ENCODE measurements at regions not wholly inside any gene's neighbourhood (a gene's known extent, or its start where the extent isn't known, plus 50 kb on each side); places are given as distances from the start of the nearest gene placed in this dataset.

DNA sequence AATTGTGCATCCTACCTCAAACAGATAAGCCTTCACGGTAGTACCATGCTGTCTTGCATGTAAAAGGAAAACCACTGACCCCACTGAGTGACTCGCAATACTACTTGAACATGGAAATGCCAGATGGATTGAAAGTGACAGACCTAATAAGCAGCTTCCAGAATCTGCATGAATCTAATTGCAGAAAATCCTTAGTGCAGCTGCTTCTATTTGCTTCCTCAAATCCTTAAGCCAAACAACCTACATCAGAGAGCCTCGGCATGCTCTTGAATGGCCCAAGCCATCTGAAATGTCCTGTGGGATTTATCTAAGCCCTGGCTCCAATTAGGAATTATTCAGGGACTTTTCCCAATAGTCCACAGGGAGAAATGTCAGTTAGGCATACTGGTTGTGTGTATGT is 509.5 kb upstream of the CELF2 start:
- TF ChIP-seq, protein P1, sequence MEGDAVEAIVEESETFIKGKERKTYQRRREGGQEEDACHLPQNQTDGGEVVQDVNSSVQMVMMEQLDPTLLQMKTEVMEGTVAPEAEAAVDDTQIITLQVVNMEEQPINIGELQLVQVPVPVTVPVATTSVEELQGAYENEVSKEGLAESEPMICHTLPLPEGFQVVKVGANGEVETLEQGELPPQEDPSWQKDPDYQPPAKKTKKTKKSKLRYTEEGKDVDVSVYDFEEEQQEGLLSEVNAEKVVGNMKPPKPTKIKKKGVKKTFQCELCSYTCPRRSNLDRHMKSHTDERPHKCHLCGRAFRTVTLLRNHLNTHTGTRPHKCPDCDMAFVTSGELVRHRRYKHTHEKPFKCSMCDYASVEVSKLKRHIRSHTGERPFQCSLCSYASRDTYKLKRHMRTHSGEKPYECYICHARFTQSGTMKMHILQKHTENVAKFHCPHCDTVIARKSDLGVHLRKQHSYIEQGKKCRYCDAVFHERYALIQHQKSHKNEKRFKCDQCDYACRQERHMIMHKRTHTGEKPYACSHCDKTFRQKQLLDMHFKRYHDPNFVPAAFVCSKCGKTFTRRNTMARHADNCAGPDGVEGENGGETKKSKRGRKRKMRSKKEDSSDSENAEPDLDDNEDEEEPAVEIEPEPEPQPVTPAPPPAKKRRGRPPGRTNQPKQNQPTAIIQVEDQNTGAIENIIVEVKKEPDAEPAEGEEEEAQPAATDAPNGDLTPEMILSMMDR (IDR thresholded peaks at IDR 0.05; ENCODE audit: poor library complexity, severe bottlenecking), result no peak
- Histone ChIP-seq H3K36me3 (ENCODE audit: low read depth) (no peaks in the 10 kb centered on the region), H3K9me3 (ENCODE audit: severe bottlenecking) (no peaks in the 10 kb centered on the region), H3K4me3 (ENCODE audit: severe bottlenecking) (no peak overlapping the region), H3K27me3 (ENCODE audit: insufficient read depth, poor library complexity, severe bottlenecking) (no peaks in the 10 kb centered on the region), H3K27ac (ENCODE audit: poor library complexity, severe bottlenecking) (no peak overlapping the region), H3K4me1 (ENCODE audit: insufficient read depth, poor library complexity, severe bottlenecking) (no peaks in the 10 kb centered on the region)
- no peak for ATAC-seq (ENCODE audit: low read depth)
- no peak for DNase-seq (ENCODE audit: low spot score)

GRCh38 chr10:10510179-10510578 is 507.5 kb upstream of the CELF2 start:
- H3K4me1 ChIP-seq (ENCODE audit: insufficient read depth, poor library complexity, severe bottlenecking), result no peaks in the 10 kb centered on the region
- ATAC-seq (ENCODE audit: low read depth) (no peak), DNase-seq (ENCODE audit: low spot score) (no peak)
- H3K4me3 ChIP-seq (ENCODE audit: severe bottlenecking), result no peak overlapping the region
- no peaks in the 10 kb centered on the region for H3K9me3 ChIP-seq (ENCODE audit: severe bottlenecking)
- H3K27me3 ChIP-seq (ENCODE audit: insufficient read depth, poor library complexity, severe bottlenecking), result no peaks in the 10 kb centered on the region
- H3K36me3 ChIP-seq (ENCODE audit: low read depth), result no peaks in the 10 kb centered on the region
- TF ChIP-seq, protein P1 (IDR thresholded peaks at IDR 0.05; ENCODE audit: poor library complexity, severe bottlenecking), result no peak
- H3K27ac ChIP-seq (ENCODE audit: poor library complexity, severe bottlenecking), result no peak overlapping the region

GRCh38 chr10:10513067-10513466 is 504.6 kb upstream of the CELF2 start:
- no peak overlapping the region for H3K4me3 ChIP-seq (ENCODE audit: severe bottlenecking)
- ATAC-seq (ENCODE audit: low read depth) (no peak), DNase-seq (ENCODE audit: low spot score) (no peak)
- H3K36me3 ChIP-seq (ENCODE audit: low read depth), result no peaks in the 10 kb centered on the region
- no peaks in the 10 kb centered on the region for H3K27me3 ChIP-seq (ENCODE audit: insufficient read depth, poor library complexity, severe bottlenecking)
- no peaks in the 10 kb centered on the region for H3K4me1 ChIP-seq (ENCODE audit: insufficient read depth, poor library complexity, severe bottlenecking)
- H3K27ac ChIP-seq (ENCODE audit: poor library complexity, severe bottlenecking), result no peak overlapping the region
- TF ChIP-seq, protein P1 (IDR thresholded peaks at IDR 0.05; ENCODE audit: poor library complexity, severe bottlenecking), result no peak
- H3K9me3 ChIP-seq (ENCODE audit: severe bottlenecking), result no peaks in the 10 kb centered on the region

DNA sequence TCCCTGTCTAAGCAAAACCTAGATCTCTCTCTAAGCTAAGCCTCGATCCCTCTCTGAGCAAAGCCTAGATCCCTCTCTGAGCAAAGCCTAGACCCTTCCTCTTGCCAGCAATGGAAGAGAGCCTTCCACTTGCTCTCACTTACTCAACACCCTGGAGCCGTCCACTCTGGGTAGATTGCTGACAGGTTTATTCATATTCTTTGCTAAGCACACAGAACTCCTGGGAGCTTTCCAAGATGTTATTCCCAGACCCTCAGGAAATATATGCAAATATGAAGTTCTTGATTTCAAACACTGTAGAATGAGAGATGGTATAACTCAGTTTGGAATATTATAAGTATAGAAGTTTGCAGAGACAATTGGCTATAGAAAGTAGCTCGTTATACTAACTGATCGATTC is 503.8 kb upstream of the CELF2 start:
- ATAC-seq (ENCODE audit: low read depth) (no peak), DNase-seq (ENCODE audit: low spot score) (no peak)
- Histone ChIP-seq H3K4me3 (ENCODE audit: severe bottlenecking) (no peak overlapping the region), H3K9me3 (ENCODE audit: severe bottlenecking) (no peaks in the 10 kb centered on the region), H3K36me3 (ENCODE audit: low read depth) (no peaks in the 10 kb centered on the region), H3K27me3 (ENCODE audit: insufficient read depth, poor library complexity, severe bottlenecking) (no peaks in the 10 kb centered on the region), H3K27ac (ENCODE audit: poor library complexity, severe bottlenecking) (no peak overlapping the region), H3K4me1 (ENCODE audit: insufficient read depth, poor library complexity, severe bottlenecking) (no peaks in the 10 kb centered on the region)
- TF ChIP-seq, protein P1 (IDR thresholded peaks at IDR 0.05; ENCODE audit: poor library complexity, severe bottlenecking), result no peak

- Histone ChIP-seq H3K9me3 (ENCODE audit: severe bottlenecking) (no peaks in the 10 kb centered on the region), H3K36me3 (ENCODE audit: low read depth) (no peaks in the 10 kb centered on the region), H3K4me3 (ENCODE audit: severe bottlenecking) (no peak overlapping the region), H3K27me3 (ENCODE audit: insufficient read depth, poor library complexity, severe bottlenecking) (no peaks in the 10 kb centered on the region), H3K4me1 (ENCODE audit: insufficient read depth, poor library complexity, severe bottlenecking) (no peaks in the 10 kb centered on the region), H3K27ac (ENCODE audit: poor library complexity, severe bottlenecking) (no peak overlapping the region)
- TF ChIP-seq, protein P1 (IDR thresholded peaks at IDR 0.05; ENCODE audit: poor library complexity, severe bottlenecking), result no peak
- ATAC-seq (ENCODE audit: low read depth) (no peak), DNase-seq (ENCODE audit: low spot score) (no peak)
Measured at GRCh38 chr10:10514797-10515196, 502.9 kb upstream of the CELF2 start.

All from RWPE2 (cell line).